Testis (tissue), 2 donors: ENCODE measurements at regions not wholly inside any gene's neighbourhood (a gene's known extent, or its start where the extent isn't known, plus 50 kb on each side); places are given as distances from the start of the nearest gene placed in this dataset.

Experiments
- CTCF ChIP-seq, 3 experiments: fragments of 450-650 bp in 2 of 3; fragments of 200-600 bp in 1 of 3; sonication (generic) in 1 of 3; IDR thresholded peaks; one replicate each; pipeline ENCODE4 v1.5.1; 2016 to 2019; ENCODE audit warnings: antibody characterized with exemption in 3 of 3, mild to moderate bottlenecking in 2 of 3, moderate library complexity in 1 of 3
- POLR2A ChIP-seq: fragments of 450-650 bp; IDR thresholded peaks from one replicate; pipeline ENCODE4 v1.6.1; 2017; ENCODE audit warnings: antibody characterized with exemption, mild to moderate bottlenecking, moderate library complexity

- no peak for TF ChIP-seq CTCF (IDR thresholded peaks at IDR 0.05)
- no peak for TF ChIP-seq POLR2A
These were observed 292.9 kb downstream of the TLE3 start for GRCh38 chr15:69804786-69805185.
